HepG2 (cell line): ENCODE measurements at regions not wholly inside any gene's neighbourhood (a gene's known extent, or its start where the extent isn't known, plus 50 kb on each side); places are given as distances from the start of the nearest gene placed in this dataset.

Experiments used
- HDAC2 ChIP-seq: sonication (generic); formaldehyde crosslinking; IDR thresholded peaks from 2 replicates; pipeline ENCODE4 v1.4.0; 2020; ENCODE audit warnings: missing genetic modification reagents
- JUND ChIP-seq: sonication (generic); formaldehyde crosslinking; IDR thresholded peaks from 2 replicates; pipeline ENCODE4 v1.8.0; 2022; ENCODE audit warnings: mild to moderate bottlenecking, missing genetic modification reagents
- SAP130 ChIP-seq: IDR thresholded peaks from 2 replicates; pipeline ENCODE4 v1.6.1; 2016; ENCODE audit warnings: low read depth
- SUZ12 ChIP-seq: fragments of 150-350 bp; IDR thresholded peaks from 2 replicates; pipeline ENCODE4 v1.6.1; 2014; ENCODE audit warnings: low read depth, low read length
- TSC22D2 ChIP-seq: sonication (generic); formaldehyde crosslinking; IDR thresholded peaks from 2 replicates; pipeline ENCODE4 v1.5.1; 2020; ENCODE audit warnings: missing genetic modification reagents, mild to moderate bottlenecking, borderline replicate concordance
- ZNF205 ChIP-seq: IDR thresholded peaks from 2 replicates; pipeline ENCODE4 v1.6.1; 2018; ENCODE audit warnings: missing biosample characterization, missing genetic modification reagents

GRCh38 chr13:61252213-61252612 lies 163.4 kb downstream of the PCDH20 start:
- TF ChIP-seq SUZ12 (no peak), JUND (CRISPR knock-in tag) (no peak), HDAC2 (CRISPR knock-in tag) (no peak), SAP130 (CRISPR knock-in tag) (no peak), TSC22D2 (CRISPR knock-in tag) (no peak), ZNF205 (CRISPR knock-in tag) (no peak)
